ENCODE measurements at regions not wholly inside any gene's neighbourhood (a gene's known extent, or its start where the extent isn't known, plus 50 kb on each side); places are given as distances from the start of the nearest gene placed in this dataset.

GRCh38 chr10:59967079-59967478 lies 60.7 kb upstream of the CCDC6 start:
- Histone ChIP-seq H3K36me3 (ENCODE audit: control insufficient read depth in 2 of 3, insufficient read depth in 3 of 3, low read length in 3 of 3) (no peaks in the 10 kb centered on the region), H3K27me3 (ENCODE audit: control insufficient read depth, insufficient read depth, low read length) (no peaks in the 10 kb centered on the region), H3K9me3 (ENCODE audit: control insufficient read depth in 2 of 3, insufficient read depth in 1 of 3, low read length in 3 of 3) (no peaks in the 10 kb centered on the region), H3K9ac (ENCODE audit: low read length in 3 of 3) (no peak overlapping the region), H3K27ac (ENCODE audit: low read depth in 2 of 2, low read length in 2 of 2) (no peak overlapping the region), H3K4me3 (ENCODE audit: low read length in 3 of 3) (no peak overlapping the region), H3K4me1 (ENCODE audit: control insufficient read depth in 2 of 3, insufficient read depth in 2 of 3, low read depth in 1 of 3, low read length in 3 of 3) (peaks cover 0 to 5% (median 0%) of the 10 kb centered on the region in 3 donors)
- DNase-seq (peak in 2 of 5 donors; percentile 31 to 43), FAIRE-seq (no peak)
- intact Hi-C loops (cut with DNase I): no loop called here
- TF ChIP-seq, protein P1, sequence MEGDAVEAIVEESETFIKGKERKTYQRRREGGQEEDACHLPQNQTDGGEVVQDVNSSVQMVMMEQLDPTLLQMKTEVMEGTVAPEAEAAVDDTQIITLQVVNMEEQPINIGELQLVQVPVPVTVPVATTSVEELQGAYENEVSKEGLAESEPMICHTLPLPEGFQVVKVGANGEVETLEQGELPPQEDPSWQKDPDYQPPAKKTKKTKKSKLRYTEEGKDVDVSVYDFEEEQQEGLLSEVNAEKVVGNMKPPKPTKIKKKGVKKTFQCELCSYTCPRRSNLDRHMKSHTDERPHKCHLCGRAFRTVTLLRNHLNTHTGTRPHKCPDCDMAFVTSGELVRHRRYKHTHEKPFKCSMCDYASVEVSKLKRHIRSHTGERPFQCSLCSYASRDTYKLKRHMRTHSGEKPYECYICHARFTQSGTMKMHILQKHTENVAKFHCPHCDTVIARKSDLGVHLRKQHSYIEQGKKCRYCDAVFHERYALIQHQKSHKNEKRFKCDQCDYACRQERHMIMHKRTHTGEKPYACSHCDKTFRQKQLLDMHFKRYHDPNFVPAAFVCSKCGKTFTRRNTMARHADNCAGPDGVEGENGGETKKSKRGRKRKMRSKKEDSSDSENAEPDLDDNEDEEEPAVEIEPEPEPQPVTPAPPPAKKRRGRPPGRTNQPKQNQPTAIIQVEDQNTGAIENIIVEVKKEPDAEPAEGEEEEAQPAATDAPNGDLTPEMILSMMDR (IDR thresholded peaks at IDR 0.05; ENCODE audit: borderline replicate concordance, extremely low read depth, insufficient read depth): no peak

- TF ChIP-seq, protein P1 (IDR thresholded peaks at IDR 0.05; ENCODE audit: borderline replicate concordance, extremely low read depth, insufficient read depth): no peak
- intact Hi-C loops (cut with DNase I): no loop called here
- Histone ChIP-seq H3K27ac (ENCODE audit: low read depth in 2 of 2, low read length in 2 of 2) (no peak overlapping the region), H3K9ac (ENCODE audit: low read length in 3 of 3) (no peak overlapping the region), H3K9me3 (ENCODE audit: control insufficient read depth in 2 of 3, insufficient read depth in 1 of 3, low read length in 3 of 3) (no peaks in the 10 kb centered on the region), H3K4me3 (ENCODE audit: low read length in 3 of 3) (no peak overlapping the region), H3K27me3 (ENCODE audit: control insufficient read depth, insufficient read depth, low read length) (no peaks in the 10 kb centered on the region), H3K4me1 (ENCODE audit: control insufficient read depth in 2 of 3, insufficient read depth in 2 of 3, low read depth in 1 of 3, low read length in 3 of 3) (peaks cover 0 to 3% (median 0%) of the 10 kb centered on the region in 3 donors), H3K36me3 (ENCODE audit: control insufficient read depth in 2 of 3, insufficient read depth in 3 of 3, low read length in 3 of 3) (no peaks in the 10 kb centered on the region)
- DNase-seq: no peak
- no peak for FAIRE-seq
Measured at GRCh38 chr10:59965899-59966650, 59.7 kb upstream of the CCDC6 start.

DNA sequence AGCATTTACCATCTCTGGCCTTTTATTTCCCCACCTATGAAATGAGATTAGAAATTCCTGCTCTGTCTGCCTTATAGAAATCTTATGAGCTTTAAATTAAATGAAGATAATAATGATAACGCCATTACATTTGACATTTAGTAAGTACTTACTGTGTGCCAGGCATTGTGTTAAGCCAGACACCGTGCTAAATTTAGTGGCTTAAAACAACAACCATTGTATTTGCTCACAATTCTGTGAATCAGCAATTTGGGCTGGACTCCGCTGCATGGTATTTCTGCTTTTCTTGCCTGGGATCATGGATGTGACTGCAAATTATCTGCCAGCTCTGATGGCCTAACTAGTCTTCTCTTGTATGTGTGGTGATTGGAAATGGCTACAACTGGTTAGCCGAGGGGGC lies 56.4 kb upstream of the CCDC6 start:
- Histone ChIP-seq H3K9me3 (ENCODE audit: control insufficient read depth in 2 of 3, insufficient read depth in 1 of 3, low read length in 3 of 3) (no peaks in the 10 kb centered on the region), H3K27me3 (ENCODE audit: control insufficient read depth, insufficient read depth, low read length) (no peaks in the 10 kb centered on the region), H3K27ac (ENCODE audit: low read depth in 2 of 2, low read length in 2 of 2) (no peak overlapping the region), H3K4me3 (ENCODE audit: low read length in 3 of 3) (no peak overlapping the region), H3K9ac (ENCODE audit: low read length in 3 of 3) (no peak overlapping the region), H3K36me3 (ENCODE audit: control insufficient read depth in 2 of 3, insufficient read depth in 3 of 3, low read length in 3 of 3) (no peaks in the 10 kb centered on the region), H3K4me1 (ENCODE audit: control insufficient read depth in 2 of 3, insufficient read depth in 2 of 3, low read depth in 1 of 3, low read length in 3 of 3) (peaks cover 0 to 3% (median 0%) of the 10 kb centered on the region in 3 donors)
- no peak for FAIRE-seq
- no peak for DNase-seq
- intact Hi-C loops (cut with DNase I): no loop called here
- TF ChIP-seq, protein P1 (IDR thresholded peaks at IDR 0.05; ENCODE audit: borderline replicate concordance, extremely low read depth, insufficient read depth): no peak
